Astrocyte (in vitro differentiated cells and primary cell): ENCODE measurements at regions not wholly inside any gene's neighbourhood (a gene's known extent, or its start where the extent isn't known, plus 50 kb on each side); places are given as distances from the start of the nearest gene placed in this dataset.

Source experiments
- DNase-seq: peaks from one replicate; pipeline ENCODE4 v3.0.0-alpha.2; 2010; ENCODE audit warnings: low read depth
- FAIRE-seq: peaks from 2 replicates; lab custom pipeline; 2011; peaks lifted over from hg19 to GRCh38; lab: Jason Lieb, UNC
- H2AFZ ChIP-seq: 2 replicates; pipeline ENCODE4 v1.6.0; 2012; ENCODE audit warnings: low read depth, low read length, inconsistent platforms
- H3K27ac ChIP-seq: 2 replicates; pipeline ENCODE4 v1.5.1; 2011; ENCODE audit warnings: low read depth, low read length, inconsistent platforms
- H3K27me3 ChIP-seq: 2 replicates; pipeline ENCODE4 v1.6.0; 2011; ENCODE audit warnings: low read length, inconsistent platforms; ENCODE audit not compliant: insufficient read depth
- H3K36me3 ChIP-seq: 2 replicates; pipeline ENCODE4 v1.5.1; 2011; ENCODE audit warnings: low read length, inconsistent platforms; ENCODE audit not compliant: insufficient read depth
- H3K4me1 ChIP-seq: 2 replicates; pipeline ENCODE4 v1.5.1; 2011; ENCODE audit warnings: low read length, inconsistent platforms; ENCODE audit not compliant: insufficient read depth
- H3K4me2 ChIP-seq: 2 replicates; pipeline ENCODE4 v1.6.0; 2012; ENCODE audit warnings: low read length, inconsistent platforms
- H3K4me3 ChIP-seq: 2 replicates; pipeline ENCODE4 v1.5.1; 2011; ENCODE audit warnings: low read depth, mild to moderate bottlenecking, low read length, inconsistent platforms; ENCODE audit not compliant: insufficient read depth
- H3K79me2 ChIP-seq: 2 replicates; pipeline ENCODE4 v1.6.0; 2012; ENCODE audit warnings: mild to moderate bottlenecking, low read length, inconsistent platforms; ENCODE audit not compliant: insufficient read depth
- H3K9ac ChIP-seq: 2 replicates; pipeline ENCODE4 v1.6.0; 2012; ENCODE audit warnings: mild to moderate bottlenecking, low read length, inconsistent platforms
- H3K9me3 ChIP-seq: 2 replicates; pipeline ENCODE4 v1.5.1; 2012; ENCODE audit warnings: low read depth, mild to moderate bottlenecking, low read length, inconsistent platforms; ENCODE audit not compliant: insufficient read depth
- H4K20me1 ChIP-seq: 2 replicates; pipeline ENCODE4 v1.6.0; 2012; ENCODE audit warnings: low read length, inconsistent platforms; ENCODE audit not compliant: insufficient read depth
- H3K27ac Mint-ChIP-seq: one replicate; pipeline ENCODE4 v1.8.0; 2021; ENCODE audit warnings: mild to moderate bottlenecking, mixed read lengths; ENCODE audit not compliant: unreplicated experiment
- H3K27me3 Mint-ChIP-seq: one replicate; pipeline ENCODE4 v1.8.0; 2021; ENCODE audit warnings: low read depth, mixed read lengths; ENCODE audit not compliant: unreplicated experiment
- H3K36me3 Mint-ChIP-seq: one replicate; pipeline ENCODE4 v1.8.0; 2021; ENCODE audit warnings: low read depth, mixed read lengths; ENCODE audit not compliant: unreplicated experiment
- H3K4me1 Mint-ChIP-seq: one replicate; pipeline ENCODE4 v1.8.0; 2021; ENCODE audit warnings: low read depth, mixed read lengths; ENCODE audit not compliant: unreplicated experiment
- H3K4me3 Mint-ChIP-seq: one replicate; pipeline ENCODE4 v1.8.0; 2021; ENCODE audit warnings: mild to moderate bottlenecking, moderate library complexity, mixed read lengths; ENCODE audit not compliant: unreplicated experiment
- H3K9me3 Mint-ChIP-seq: one replicate; pipeline ENCODE4 v1.8.0; 2021; ENCODE audit warnings: mild to moderate bottlenecking, mixed read lengths; ENCODE audit not compliant: unreplicated experiment
- EZH2 ChIP-seq: IDR thresholded peaks from 2 replicates; pipeline ENCODE4 v1.6.1; 2012; ENCODE audit warnings: mild to moderate bottlenecking, low read length, inconsistent platforms; ENCODE audit not compliant: insufficient read depth

DNA sequence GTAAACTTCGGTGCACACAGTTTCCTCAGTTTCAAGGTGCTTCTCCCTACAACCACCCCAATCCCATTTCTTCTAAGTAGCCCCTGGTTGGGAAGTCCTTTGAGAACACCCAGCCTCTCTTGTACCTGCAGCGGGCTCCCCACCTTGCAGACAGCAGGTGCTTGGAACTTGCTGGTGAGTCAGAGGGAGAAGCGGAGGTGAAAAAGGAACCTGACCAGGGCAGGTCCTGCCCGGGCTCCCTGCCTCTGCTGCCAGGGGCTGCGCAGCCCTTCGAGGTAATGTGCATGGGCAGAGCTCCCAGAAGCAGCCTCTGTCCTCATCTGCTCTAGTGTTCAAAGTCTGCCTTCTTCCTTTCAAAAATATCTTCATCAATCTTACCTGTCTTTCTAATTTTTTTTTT is 274.0 kb upstream of the SOX1 start:
- no peak overlapping the region for H3K27ac ChIP-seq
- no peaks in the 10 kb centered on the region for H3K4me1 Mint-ChIP-seq
- no peak overlapping the region for H2AFZ ChIP-seq
- no peaks in the 10 kb centered on the region for H3K79me2 ChIP-seq
- no peak overlapping the region for H3K4me3 ChIP-seq
- FAIRE-seq (no peak), DNase-seq (no peak)
- TF ChIP-seq EZH2, result no peak
- H3K27me3 ChIP-seq, result no peaks in the 10 kb centered on the region
- peaks cover 15% of the 10 kb centered on the region for H3K9me3 ChIP-seq
- no peak overlapping the region for H3K4me3 Mint-ChIP-seq
- no peak overlapping the region for H3K4me2 ChIP-seq
- H4K20me1 ChIP-seq, result no peaks in the 10 kb centered on the region
- H3K36me3 ChIP-seq, result no peaks in the 10 kb centered on the region
- H3K27ac Mint-ChIP-seq, result no peak overlapping the region
- no peaks in the 10 kb centered on the region for H3K36me3 Mint-ChIP-seq
- H3K9ac ChIP-seq, result no peak overlapping the region
- H3K4me1 ChIP-seq, result no peaks in the 10 kb centered on the region
- H3K9me3 Mint-ChIP-seq, result no peaks in the 10 kb centered on the region
- peaks cover 7% of the 10 kb centered on the region for H3K27me3 Mint-ChIP-seq
